ES-I3 (cell line): ENCODE measurements at regions not wholly inside any gene's neighbourhood (a gene's known extent, or its start where the extent isn't known, plus 50 kb on each side); places are given as distances from the start of the nearest gene placed in this dataset.
"Not testable (repeated sequence)": the region's sequence is repeated elsewhere in the genome, so short reads cannot be mapped to it uniquely, and the experiment has no call there.

ENCODE experiments used
- H3K36me3 ChIP-seq: 2 replicates; pipeline ENCODE4 v1.6.1; 2013; ENCODE audit warnings: mild to moderate bottlenecking, low read length, control low read depth, moderate library complexity; ENCODE audit not compliant: insufficient read depth
- H3K4me1 ChIP-seq: 2 replicates; pipeline ENCODE4 v1.6.1; 2013; ENCODE audit warnings: mild to moderate bottlenecking, control low read depth, low read length; ENCODE audit not compliant: insufficient read depth
- H3K9ac ChIP-seq: 2 replicates; pipeline ENCODE4 v1.6.1; 2013; ENCODE audit warnings: low read depth, mild to moderate bottlenecking, low read length, moderate library complexity
- H3K9me3 ChIP-seq: 2 replicates; pipeline ENCODE4 v1.6.1; 2013; ENCODE audit warnings: mild to moderate bottlenecking, low read length, moderate library complexity; ENCODE audit not compliant: control insufficient read depth, insufficient read depth

DNA sequence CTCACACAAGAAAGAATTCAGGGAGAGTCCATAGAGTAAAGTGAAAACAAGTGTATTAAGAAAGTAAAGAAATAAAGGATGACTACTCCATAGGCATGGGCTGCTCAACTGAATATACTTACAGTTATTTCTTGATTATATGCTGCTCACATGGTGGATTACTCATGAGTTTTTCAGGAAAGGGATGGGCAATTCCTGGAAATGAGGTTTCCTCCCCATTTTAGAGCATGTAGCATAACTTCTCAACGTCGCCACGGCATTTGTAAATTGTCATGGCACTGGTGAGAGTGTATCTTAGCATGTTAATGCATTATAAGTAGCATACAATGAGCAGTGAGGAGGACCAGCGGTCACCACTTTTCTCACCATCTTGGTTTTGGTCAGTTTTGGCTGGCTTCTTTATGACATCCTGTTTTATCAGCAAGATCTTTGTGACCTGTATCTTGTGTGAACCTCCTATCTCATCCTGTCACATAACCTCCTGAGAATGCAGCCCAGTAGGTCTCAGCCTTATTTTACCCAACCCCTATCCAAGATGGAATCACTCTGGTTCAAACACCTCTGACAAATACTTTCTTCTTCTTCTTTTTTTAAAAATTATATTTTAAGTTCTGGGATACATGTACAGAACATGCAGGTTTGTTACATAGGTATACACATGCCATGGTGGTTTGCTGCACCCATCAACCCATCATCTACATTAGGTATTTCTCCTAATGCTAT is 849.7 kb downstream of the TBL1XR1 start:
- Histone ChIP-seq H3K36me3 (no peaks in the 10 kb centered on the region), H3K4me1 (peaks cover 8% of the 10 kb centered on the region), H3K9me3 (no peaks in the 10 kb centered on the region), H3K9ac (no peak overlapping the region)

DNA sequence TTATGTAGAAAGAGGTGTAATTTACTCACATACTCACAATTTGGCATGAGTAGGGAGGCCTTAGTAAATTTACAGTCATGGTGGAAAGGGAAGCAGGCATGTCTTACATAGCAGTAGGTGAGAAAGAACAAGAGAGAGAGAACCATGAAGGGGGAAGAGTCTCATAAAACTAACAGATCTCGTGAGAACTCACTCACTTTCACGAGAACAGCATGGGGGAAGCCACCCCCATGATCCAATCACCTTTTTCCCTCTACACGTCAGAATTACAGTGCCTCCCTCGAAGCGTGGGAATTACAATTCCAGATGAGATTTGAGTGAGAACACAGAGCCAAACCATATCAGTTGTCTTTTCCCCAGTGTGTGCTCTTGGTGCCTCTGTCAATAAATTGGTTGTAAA is 855.3 kb downstream of the TBL1XR1 start:
- peaks cover 13% of the 10 kb centered on the region for H3K4me1 ChIP-seq
- H3K9ac ChIP-seq, result no peak overlapping the region
- no peaks in the 10 kb centered on the region for H3K9me3 ChIP-seq
- H3K36me3 ChIP-seq, result no peaks in the 10 kb centered on the region

DNA sequence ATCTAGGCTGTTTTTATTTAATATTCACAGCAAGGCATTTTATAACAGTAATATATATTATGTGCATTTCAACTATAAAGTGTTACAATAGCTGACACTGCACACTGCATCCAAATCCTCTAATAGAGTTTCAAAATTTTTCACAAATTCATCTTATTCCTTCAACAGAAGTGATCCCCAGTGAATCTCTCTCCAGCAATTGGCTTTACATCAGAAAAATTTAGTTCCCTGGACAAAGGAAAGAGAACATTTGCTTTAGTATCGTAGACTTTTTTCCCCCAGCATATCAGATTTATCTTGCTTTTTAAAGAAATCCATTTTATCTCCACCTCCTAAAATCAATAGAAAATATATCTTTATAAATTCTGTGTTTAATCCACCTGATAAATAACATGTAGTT is 868.6 kb downstream of the TBL1XR1 start:
- Histone ChIP-seq H3K4me1 (peaks cover 37% of the 10 kb centered on the region), H3K9me3 (no peaks in the 10 kb centered on the region), H3K36me3 (peaks cover 5% of the 10 kb centered on the region; the same call in 1 of the 2 replicates), H3K9ac (peak overlapping the region; percentile 88; the same call in 1 of the 2 replicates)

DNA sequence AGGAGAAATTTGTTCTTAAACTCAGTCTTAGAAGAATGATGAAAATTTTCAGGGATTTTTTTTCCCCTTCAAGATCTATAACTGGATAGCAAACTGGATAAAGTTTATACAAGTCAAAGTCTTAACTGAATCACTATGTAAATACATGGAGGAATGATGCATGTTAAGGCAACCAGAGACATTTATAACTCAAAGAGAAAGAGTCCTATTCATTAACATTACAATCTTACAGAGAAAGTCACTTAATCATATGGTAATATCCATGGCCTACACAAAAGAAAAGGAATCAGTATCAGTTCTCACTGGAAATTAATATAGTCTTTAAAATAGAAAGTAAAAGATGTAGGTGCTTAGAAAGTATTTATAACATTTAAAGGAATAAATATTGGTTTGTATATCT is 869.1 kb downstream of the TBL1XR1 start:
- H3K9me3 ChIP-seq, result no peaks in the 10 kb centered on the region
- peaks cover 37% of the 10 kb centered on the region for H3K4me1 ChIP-seq
- peaks cover 6% of the 10 kb centered on the region; the same call in 1 of the 2 replicates for H3K36me3 ChIP-seq
- H3K9ac ChIP-seq, result peak overlapping the region; percentile 88; the same call in 1 of the 2 replicates

DNA sequence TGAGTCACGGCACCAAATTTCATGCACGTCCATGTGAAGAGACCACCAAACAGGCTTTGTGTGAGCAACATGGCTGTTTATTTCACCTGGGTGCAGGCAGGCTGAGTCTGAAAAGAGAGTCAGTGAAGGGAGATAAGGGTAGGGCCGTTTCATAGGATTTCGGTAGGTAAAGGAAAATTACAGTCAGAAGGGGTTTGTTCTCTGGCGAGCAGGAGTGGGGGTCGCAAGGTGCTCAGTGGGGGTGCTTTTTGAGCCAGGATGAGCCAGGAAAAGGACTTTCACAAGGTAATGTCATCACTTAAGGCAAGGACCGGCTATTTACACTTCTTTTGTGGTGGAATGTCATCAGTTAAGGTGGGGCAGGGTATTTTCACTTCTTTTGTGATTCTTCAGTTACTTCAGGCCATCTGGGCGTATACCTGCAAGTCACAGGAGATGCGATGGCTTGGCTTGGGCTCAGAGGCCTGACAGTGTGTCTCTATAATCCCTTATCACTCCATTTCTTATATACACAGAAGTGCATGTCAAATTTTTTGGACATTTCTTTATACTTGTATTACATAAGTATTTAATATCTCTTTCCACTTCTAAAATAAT is 870.3 kb downstream of the TBL1XR1 start:
- not testable (repeated sequence) for H3K9me3 ChIP-seq

DNA sequence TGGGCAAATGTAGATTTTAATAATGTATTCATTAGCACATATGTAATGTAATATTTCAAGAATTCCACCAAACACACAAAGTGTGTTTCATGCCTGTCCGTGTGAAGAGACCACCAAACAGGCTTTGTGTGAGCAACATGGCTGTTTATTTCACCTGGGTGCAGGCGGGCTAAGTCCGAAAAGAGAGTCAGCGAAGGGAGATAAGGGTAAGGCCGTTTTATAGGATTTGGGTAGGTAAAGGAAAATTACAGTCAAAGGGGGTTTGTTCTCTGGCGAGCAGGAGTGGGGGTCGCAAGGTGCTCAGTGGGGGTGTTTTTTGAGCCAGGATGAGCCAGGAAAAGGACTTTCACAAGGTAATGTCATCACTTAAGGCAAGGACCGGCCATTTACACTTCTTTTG is 875.8 kb downstream of the TBL1XR1 start:
- H3K9ac ChIP-seq, result peak overlapping the region; percentile 82

More for the DNA sequence above, 870.3 kb downstream of the TBL1XR1 start:
- Histone ChIP-seq H3K4me1 (peaks cover 33% of the 10 kb centered on the region), H3K9ac (peak overlapping the region; percentile 88)
- not testable (repeated sequence) for H3K36me3 ChIP-seq

DNA sequence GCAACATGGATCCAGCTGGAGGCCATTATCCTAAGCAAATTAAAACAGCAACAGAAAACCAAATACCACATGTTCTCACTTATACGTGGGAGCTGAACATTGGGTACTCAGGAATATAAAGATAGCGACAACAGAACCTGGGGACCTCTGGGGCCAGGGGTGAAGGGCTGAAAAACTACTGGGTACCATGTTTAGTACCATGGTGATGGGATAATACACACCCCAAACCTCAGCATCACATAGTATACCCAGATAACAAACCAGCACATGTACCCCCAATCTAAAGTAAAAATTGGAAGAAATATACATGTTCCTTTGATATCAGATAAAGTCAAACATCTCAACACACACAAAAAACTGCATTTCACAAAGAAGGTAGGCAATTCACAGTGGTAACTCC is 876.2 kb downstream of the TBL1XR1 start:
- Histone ChIP-seq H3K36me3 (peaks cover 22% of the 10 kb centered on the region), H3K4me1 (peaks cover 14% of the 10 kb centered on the region), H3K9me3 (no peaks in the 10 kb centered on the region), H3K9ac (peak overlapping the region; percentile 82)

More for the DNA sequence above, 875.8 kb downstream of the TBL1XR1 start:
- H3K9me3 ChIP-seq, result not testable (repeated sequence)
- H3K36me3 ChIP-seq, result peaks cover 22% of the 10 kb centered on the region
- H3K4me1 ChIP-seq, result peaks cover 14% of the 10 kb centered on the region

DNA sequence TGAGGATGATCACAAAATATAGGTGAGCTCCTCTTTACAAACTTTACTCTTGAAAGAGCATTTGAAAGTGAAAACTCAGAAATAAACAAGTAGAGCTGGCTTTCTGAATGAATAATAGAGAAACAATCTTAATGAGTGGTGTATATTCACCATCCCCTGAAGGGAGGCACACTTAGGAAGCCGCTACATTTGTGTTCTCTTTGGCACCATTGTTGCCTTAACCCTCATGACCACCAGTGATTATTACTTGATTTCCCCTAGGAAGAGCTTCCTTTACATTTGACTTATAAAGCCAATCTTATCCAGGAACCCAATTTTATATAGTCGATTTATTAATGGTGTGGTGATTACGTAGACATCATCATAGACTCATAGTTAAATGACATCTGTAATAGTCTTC is 883.9 kb downstream of the TBL1XR1 start:
- H3K36me3 ChIP-seq, result peaks cover 18% of the 10 kb centered on the region
- H3K4me1 ChIP-seq, result peaks cover 8% of the 10 kb centered on the region
- no peaks in the 10 kb centered on the region for H3K9me3 ChIP-seq
- no peak overlapping the region for H3K9ac ChIP-seq

DNA sequence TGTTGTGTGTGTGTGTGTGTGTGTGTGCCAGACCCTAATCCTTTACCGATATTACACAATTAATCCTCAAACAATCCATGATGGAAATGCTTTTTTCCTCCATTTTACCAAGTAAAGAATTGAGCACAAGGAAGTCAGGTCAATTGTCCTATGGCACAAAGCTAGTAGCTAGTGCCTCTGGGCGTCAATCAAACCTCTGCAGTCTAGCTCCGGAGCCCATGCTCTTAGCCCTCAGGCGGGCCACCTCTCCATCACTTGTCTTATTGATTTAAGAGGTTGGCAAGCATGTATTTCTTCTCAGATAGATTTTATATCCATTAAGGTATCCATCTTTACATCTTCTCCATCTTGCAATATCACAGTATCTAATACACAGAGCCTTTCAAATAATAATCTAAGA is 886.6 kb downstream of the TBL1XR1 start:
- H3K9ac ChIP-seq, result no peak overlapping the region
- 0 out of 2 replicates have a peak, but pooled peaks cover 1% of the 10 kb centered on the region for H3K4me1 ChIP-seq
- peaks cover 15% of the 10 kb centered on the region for H3K36me3 ChIP-seq
- H3K9me3 ChIP-seq, result no peaks in the 10 kb centered on the region

DNA sequence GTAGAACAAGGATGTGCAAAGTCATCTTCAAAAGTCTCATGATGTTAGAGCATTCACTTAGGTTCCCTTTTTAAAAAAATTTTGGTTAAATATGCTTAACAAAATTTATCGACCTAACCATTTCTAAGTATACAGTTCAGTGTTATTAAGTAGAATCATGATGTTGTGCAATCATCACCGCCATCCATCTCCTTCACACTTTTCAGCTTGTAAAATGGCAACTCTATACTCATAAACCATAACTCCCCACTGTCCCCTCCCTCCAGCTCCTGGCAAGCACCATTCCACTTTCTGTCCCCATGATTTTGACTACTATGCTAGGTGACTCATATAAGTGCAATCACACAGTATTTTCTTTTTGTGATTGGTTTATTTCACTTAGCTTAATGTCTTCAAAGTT is 895.0 kb downstream of the TBL1XR1 start:
- peaks cover 5% of the 10 kb centered on the region; the same call in 1 of the 2 replicates for H3K4me1 ChIP-seq
- 0 out of 2 replicates have a peak, but pooled peaks cover 4% of the 10 kb centered on the region for H3K36me3 ChIP-seq
- H3K9me3 ChIP-seq, result no peaks in the 10 kb centered on the region
- H3K9ac ChIP-seq, result no peak overlapping the region

DNA sequence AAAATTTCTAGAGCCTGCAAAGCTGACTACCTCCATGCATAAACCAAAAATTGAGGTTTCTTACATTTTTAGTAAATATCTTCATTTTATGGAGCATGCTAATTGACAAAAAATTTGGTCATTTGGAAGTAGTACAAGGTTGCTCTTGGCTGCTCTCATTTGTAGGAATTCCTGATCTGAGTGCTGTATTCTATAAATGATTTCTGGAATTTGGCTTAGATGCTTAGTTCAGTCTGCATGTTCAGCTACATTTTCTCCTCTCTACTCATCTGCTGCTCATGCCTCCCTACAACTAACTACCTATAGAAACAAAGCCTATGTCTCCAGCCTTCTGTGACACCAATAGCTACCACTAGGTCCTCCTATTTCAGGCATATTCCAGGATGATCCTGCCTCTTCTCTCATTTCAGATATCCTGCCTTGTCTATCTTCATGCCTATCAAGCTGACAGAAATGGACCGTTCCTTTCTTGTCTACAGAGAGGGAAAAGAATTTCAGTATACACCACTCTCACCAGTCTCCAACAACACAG is 901.1 kb downstream of the TBL1XR1 start:
- Histone ChIP-seq H3K36me3 (no peaks in the 10 kb centered on the region), H3K4me1 (peaks cover 12% of the 10 kb centered on the region), H3K9me3 (no peaks in the 10 kb centered on the region), H3K9ac (no peak overlapping the region)

DNA sequence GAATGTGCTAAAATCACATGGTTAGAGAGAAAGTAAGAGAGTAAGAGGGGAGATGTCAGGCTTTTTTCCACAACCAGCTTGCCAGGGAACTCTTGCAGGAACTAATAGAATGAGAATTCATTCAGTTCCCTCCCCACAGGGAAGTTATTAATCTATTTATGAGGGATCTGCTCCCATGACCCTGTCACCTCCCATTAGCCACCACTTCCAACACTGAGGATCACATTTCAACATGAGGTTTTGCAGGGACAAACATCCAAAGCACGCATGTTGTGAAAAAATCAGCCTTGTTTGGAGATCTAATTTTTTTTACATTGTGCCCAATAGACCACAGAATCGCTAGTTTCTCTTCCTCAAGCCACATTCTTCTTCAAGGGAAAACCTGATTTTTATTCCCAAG is 904.0 kb downstream of the TBL1XR1 start:
- Histone ChIP-seq H3K9ac (no peak overlapping the region), H3K4me1 (peaks cover 12% of the 10 kb centered on the region), H3K9me3 (no peaks in the 10 kb centered on the region), H3K36me3 (no peaks in the 10 kb centered on the region)

DNA sequence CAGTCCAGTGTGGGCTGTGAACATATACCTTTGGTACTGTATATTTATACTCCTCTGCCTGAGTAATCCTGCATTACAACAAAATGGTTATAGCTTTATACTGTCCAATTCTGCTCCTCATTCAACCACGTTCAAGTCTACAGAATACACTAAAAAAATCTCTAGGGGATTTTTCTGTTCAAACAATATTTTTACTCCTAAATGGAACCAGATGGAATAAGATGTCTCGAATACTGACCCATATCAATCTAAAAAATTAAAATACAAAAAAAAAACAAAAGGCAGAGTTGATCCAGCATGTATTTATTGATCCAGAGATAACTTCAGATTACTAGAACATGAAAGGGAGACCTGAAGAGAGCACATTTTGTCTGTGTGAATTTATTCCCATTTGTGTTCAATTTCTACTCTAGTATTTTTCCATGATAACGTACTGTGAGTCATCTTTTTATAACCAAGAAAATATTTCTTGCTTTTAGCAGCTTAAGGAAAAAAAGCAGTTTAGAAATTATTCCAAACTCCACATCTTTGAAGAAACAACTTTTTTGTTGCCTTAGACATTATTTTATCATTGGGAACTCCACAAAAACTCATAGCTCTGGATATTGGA is 910.7 kb downstream of the TBL1XR1 start:
- no peaks in the 10 kb centered on the region for H3K4me1 ChIP-seq
- H3K9ac ChIP-seq, result no peak overlapping the region
- H3K9me3 ChIP-seq, result no peaks in the 10 kb centered on the region
- H3K36me3 ChIP-seq, result no peaks in the 10 kb centered on the region

DNA sequence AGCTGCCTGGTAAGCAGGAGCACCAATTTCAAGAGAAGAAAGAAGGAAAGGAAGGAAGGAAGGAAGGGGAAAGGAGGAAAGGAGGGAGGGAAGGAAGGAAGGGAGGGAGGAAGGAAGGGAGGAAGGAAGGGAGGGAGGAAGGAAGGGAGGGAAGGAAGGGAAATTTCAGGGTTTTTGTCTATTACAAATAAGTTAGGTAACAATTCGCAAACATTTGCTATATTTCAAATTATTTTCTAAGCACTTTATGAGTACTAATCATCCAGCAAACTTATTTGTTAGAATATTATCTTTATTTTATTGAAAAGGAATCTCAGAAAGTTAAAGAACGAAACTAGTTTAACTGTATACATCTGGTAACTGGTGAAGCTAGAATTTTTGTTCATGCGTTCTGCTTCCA is 921.7 kb downstream of the TBL1XR1 start:
- H3K9me3 ChIP-seq, result no peaks in the 10 kb centered on the region
- no peaks in the 10 kb centered on the region for H3K36me3 ChIP-seq
- no peak overlapping the region for H3K9ac ChIP-seq
- H3K4me1 ChIP-seq, result no peaks in the 10 kb centered on the region
